ENCODE measurements at regions not wholly inside any gene's neighbourhood (a gene's known extent, or its start where the extent isn't known, plus 50 kb on each side); places are given as distances from the start of the nearest gene placed in this dataset.

DNA sequence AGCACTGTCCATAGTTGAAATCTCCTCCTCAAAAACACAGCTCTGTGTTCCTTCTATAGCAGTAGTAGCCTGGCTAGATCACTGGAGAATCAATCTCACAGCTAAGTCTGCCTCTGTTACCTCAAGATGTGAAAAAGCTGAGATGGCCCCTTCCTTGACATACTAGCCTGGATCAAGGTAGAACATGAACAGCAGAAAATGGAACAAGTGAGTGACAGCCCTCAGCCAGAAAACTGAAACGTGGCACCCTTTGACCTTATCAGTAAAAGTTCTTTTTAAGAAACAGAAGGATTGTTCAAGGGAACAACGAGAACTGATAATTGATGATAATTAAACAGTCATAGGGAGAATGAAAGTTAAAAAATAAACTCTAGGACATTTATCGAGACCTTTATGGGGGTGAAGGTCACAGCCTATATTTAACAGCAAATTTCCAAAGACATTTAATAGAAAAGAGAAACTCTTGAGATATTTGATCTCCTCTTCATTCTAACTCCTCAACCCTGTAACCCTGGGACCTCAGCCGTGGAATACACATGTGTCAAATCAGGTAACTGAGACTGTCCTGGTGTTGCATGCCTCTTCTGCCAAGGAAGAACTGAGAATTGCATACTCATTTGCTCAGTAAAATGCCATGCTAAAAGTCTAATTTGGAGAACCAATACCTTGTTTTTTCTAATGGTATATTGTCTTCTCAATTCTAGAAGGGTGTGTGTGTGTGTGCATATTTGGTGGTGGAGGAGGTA is 258.0 kb upstream of the ATP2B1 start:
- Histone ChIP-seq H3K27me3 (replicated peaks; ENCODE audit: insufficient read depth, low read length) (no peaks in the 10 kb centered on the region), H3K9ac (ENCODE audit: low read length) (no peak overlapping the region), H3K79me2 (ENCODE audit: low read length) (no peaks in the 10 kb centered on the region)

DNA sequence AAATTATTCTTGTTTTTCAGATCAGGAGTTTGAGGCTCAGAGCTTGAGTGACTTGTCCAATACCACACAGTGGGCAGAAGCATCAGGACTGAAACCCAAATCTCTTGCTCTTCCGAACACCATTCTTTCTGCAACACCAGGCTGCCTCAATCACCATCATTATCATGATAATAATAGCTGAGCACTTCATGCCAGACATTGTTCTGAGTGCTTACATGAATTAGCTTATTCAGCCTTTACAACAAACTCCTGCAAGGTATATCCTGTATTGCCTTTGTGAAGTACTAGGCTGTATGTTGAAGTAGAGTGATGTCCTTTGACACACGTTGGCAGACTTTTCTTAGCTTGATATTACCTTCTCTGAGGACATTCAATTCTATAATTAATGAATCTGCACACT is 257.4 kb upstream of the ATP2B1 start:
- H3K4me3 ChIP-seq (ENCODE audit: low read length): no peak overlapping the region
- H3K4me2 ChIP-seq (ENCODE audit: low read depth, low read length): no peak overlapping the region
- no peaks in the 10 kb centered on the region for H3K9me2 ChIP-seq (replicated peaks; ENCODE audit: insufficient read depth, low read length)
- no peaks in the 10 kb centered on the region for H4K20me1 ChIP-seq (ENCODE audit: insufficient read depth, low read length)
- TF ChIP-seq EZH2 (optimal IDR thresholded peaks at IDR 0.05; ENCODE audit: low read depth, low read length) (no peak), EZH2phosphoT487 (IDR thresholded peaks at IDR 0.05; ENCODE audit: low read length) (no peak)
- TF ChIP-seq, protein P1, sequence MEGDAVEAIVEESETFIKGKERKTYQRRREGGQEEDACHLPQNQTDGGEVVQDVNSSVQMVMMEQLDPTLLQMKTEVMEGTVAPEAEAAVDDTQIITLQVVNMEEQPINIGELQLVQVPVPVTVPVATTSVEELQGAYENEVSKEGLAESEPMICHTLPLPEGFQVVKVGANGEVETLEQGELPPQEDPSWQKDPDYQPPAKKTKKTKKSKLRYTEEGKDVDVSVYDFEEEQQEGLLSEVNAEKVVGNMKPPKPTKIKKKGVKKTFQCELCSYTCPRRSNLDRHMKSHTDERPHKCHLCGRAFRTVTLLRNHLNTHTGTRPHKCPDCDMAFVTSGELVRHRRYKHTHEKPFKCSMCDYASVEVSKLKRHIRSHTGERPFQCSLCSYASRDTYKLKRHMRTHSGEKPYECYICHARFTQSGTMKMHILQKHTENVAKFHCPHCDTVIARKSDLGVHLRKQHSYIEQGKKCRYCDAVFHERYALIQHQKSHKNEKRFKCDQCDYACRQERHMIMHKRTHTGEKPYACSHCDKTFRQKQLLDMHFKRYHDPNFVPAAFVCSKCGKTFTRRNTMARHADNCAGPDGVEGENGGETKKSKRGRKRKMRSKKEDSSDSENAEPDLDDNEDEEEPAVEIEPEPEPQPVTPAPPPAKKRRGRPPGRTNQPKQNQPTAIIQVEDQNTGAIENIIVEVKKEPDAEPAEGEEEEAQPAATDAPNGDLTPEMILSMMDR (IDR thresholded peaks at IDR 0.05; ENCODE audit: low read length): no peak
- no peaks in the 10 kb centered on the region for H3K4me1 ChIP-seq (ENCODE audit: low read length)
- H3K79me2 ChIP-seq (ENCODE audit: low read length): no peaks in the 10 kb centered on the region
- no peaks in the 10 kb centered on the region for H3F3A ChIP-seq (ENCODE audit: insufficient read depth, low read length)
- no peak overlapping the region for H2AFZ ChIP-seq (ENCODE audit: low read length)
- no peak overlapping the region for H3K27ac ChIP-seq (ENCODE audit: low read length)
- H3K36me3 ChIP-seq (replicated peaks; ENCODE audit: insufficient read depth, low read length): no peaks in the 10 kb centered on the region
- no peaks in the 10 kb centered on the region for H3K9me3 ChIP-seq (replicated peaks; ENCODE audit: insufficient read depth, low read length)
- no peak for DNase-seq
- no peak overlapping the region for H3K9ac ChIP-seq (ENCODE audit: low read length)
- no peaks in the 10 kb centered on the region for H3K27me3 ChIP-seq (replicated peaks; ENCODE audit: insufficient read depth, low read length)

More for the DNA sequence above, 258.0 kb upstream of the ATP2B1 start:
- Histone ChIP-seq H3K9me2 (replicated peaks; ENCODE audit: insufficient read depth, low read length) (no peaks in the 10 kb centered on the region), H3K4me2 (ENCODE audit: low read depth, low read length) (no peak overlapping the region), H3K4me1 (ENCODE audit: low read length) (no peaks in the 10 kb centered on the region), H3F3A (ENCODE audit: insufficient read depth, low read length) (no peaks in the 10 kb centered on the region), H3K27ac (ENCODE audit: low read length) (no peak overlapping the region), H3K36me3 (replicated peaks; ENCODE audit: insufficient read depth, low read length) (no peaks in the 10 kb centered on the region), H3K4me3 (ENCODE audit: low read length) (no peak overlapping the region), H4K20me1 (ENCODE audit: insufficient read depth, low read length) (no peaks in the 10 kb centered on the region), H3K9me3 (replicated peaks; ENCODE audit: insufficient read depth, low read length) (no peaks in the 10 kb centered on the region), H2AFZ (ENCODE audit: low read length) (no peak overlapping the region)
- no peak for DNase-seq
- TF ChIP-seq, protein P1 (IDR thresholded peaks at IDR 0.05; ENCODE audit: low read length): no peak
- TF ChIP-seq EZH2 (optimal IDR thresholded peaks at IDR 0.05; ENCODE audit: low read depth, low read length) (no peak), EZH2phosphoT487 (IDR thresholded peaks at IDR 0.05; ENCODE audit: low read length) (no peak)

DNA sequence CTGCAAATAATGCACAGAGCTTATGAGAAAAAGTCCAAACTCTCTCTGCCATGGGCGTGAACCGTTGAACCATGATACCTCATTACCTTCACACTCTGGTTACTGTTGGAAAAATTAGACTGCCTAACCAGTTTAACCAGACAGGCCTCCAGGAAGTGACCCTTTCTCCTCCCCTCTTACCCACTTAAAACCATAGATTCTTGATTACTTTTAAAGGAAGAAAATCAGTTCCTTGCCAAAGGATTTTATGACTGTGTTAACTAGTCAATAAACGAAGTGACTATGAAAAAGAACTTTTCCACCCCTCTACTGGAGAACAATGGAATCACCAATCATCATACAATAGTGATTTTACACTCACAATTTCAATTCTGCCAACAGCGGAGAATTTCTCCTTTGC is 254.0 kb upstream of the ATP2B1 start:
- Histone ChIP-seq H3K36me3 (replicated peaks; ENCODE audit: insufficient read depth, low read length) (no peaks in the 10 kb centered on the region), H3K27me3 (replicated peaks; ENCODE audit: insufficient read depth, low read length) (no peaks in the 10 kb centered on the region), H3K4me3 (ENCODE audit: low read length) (no peak overlapping the region), H2AFZ (ENCODE audit: low read length) (no peak overlapping the region), H4K20me1 (ENCODE audit: insufficient read depth, low read length) (no peaks in the 10 kb centered on the region), H3K4me2 (ENCODE audit: low read depth, low read length) (no peak overlapping the region), H3K9me3 (replicated peaks; ENCODE audit: insufficient read depth, low read length) (no peaks in the 10 kb centered on the region), H3K9me2 (replicated peaks; ENCODE audit: insufficient read depth, low read length) (no peaks in the 10 kb centered on the region), H3K4me1 (ENCODE audit: low read length) (no peaks in the 10 kb centered on the region), H3F3A (ENCODE audit: insufficient read depth, low read length) (no peaks in the 10 kb centered on the region), H3K27ac (ENCODE audit: low read length) (no peak overlapping the region), H3K9ac (ENCODE audit: low read length) (no peak overlapping the region), H3K79me2 (ENCODE audit: low read length) (no peaks in the 10 kb centered on the region)
- no peak for DNase-seq
- TF ChIP-seq EZH2 (optimal IDR thresholded peaks at IDR 0.05; ENCODE audit: low read depth, low read length): no peak
- TF ChIP-seq, protein P1 (IDR thresholded peaks at IDR 0.05; ENCODE audit: low read length): peak; percentile 10; the same call in 1 of the 2 replicates
